Breast epithelium (tissue), 4 donors: ENCODE measurements at regions not wholly inside any gene's neighbourhood (a gene's known extent, or its start where the extent isn't known, plus 50 kb on each side); places are given as distances from the start of the nearest gene placed in this dataset.

Source experiments
- DNase-seq, 2 donors: peaks; one replicate each; pipeline ENCODE4 v3.0.0-alpha.2; 2019; ENCODE audit warnings: low spot score in 2 of 2
- H3K27ac ChIP-seq, 2 donors: fragments of 200-600 bp; sonication (generic) in 1 of 2; one replicate each; pipeline ENCODE4 v1.5.1; 2016 to 2019; ENCODE audit warnings: mild to moderate bottlenecking in 1 of 2
- H3K27me3 ChIP-seq, 2 donors: fragments of 200-600 bp; sonication (generic) in 1 of 2; one replicate each; pipeline versions ENCODE4 v1.5.1 to v1.6.0; 2017 to 2019; ENCODE audit warnings: control low read depth in 1 of 2, mild to moderate bottlenecking in 1 of 2
- H3K36me3 ChIP-seq: fragments of 200-600 bp; one replicate; pipeline ENCODE4 v1.5.1; 2019
- H3K4me1 ChIP-seq, 2 donors: fragments of 200-600 bp; sonication (generic); one replicate each; pipeline ENCODE4 v1.5.1; 2016 to 2019; ENCODE audit warnings: control low read depth in 1 of 2
- H3K4me3 ChIP-seq, 3 donors: fragments of 200-600 bp; sonication (generic); 1 replicate in 2 of 3; 2 replicates in 1 of 3; pipeline ENCODE4 v1.5.1; 2016 to 2019; ENCODE audit warnings: mild to moderate bottlenecking in 3 of 3, moderate library complexity in 2 of 3
- H3K9me3 ChIP-seq, 2 donors: fragments of 200-600 bp; sonication (generic) in 1 of 2; one replicate each; pipeline ENCODE4 v1.5.1; 2016 to 2019; ENCODE audit warnings: control low read depth in 1 of 2
- POLR2A ChIP-seq: fragments of 450-650 bp; IDR thresholded peaks from one replicate; pipeline ENCODE4 v1.6.1; 2016; ENCODE audit warnings: antibody characterized with exemption, mild to moderate bottlenecking, moderate library complexity
- POLR2AphosphoS5 ChIP-seq, 3 donors: sonication (generic); formaldehyde crosslinking; IDR thresholded peaks; one replicate each; pipeline ENCODE4 v1.6.1; 2017; ENCODE audit warnings: antibody characterized with exemption in 3 of 3
- intact Hi-C: fragments of 100-400 bp; cut with DNase I; formaldehyde crosslinking; loops from one replicate; pipeline ENCODE4 v1.15.1; 2023; ENCODE audit warnings: low total_unique reads
- TF ChIP-seq, protein P1 (sequence below), 3 donors: fragments of 450-650 bp; IDR thresholded peaks; one replicate each; pipeline ENCODE4 v1.5.1; 2016 to 2017; ENCODE audit warnings: antibody characterized with exemption in 3 of 3, mild to moderate bottlenecking in 3 of 3, moderate library complexity in 3 of 3

DNA sequence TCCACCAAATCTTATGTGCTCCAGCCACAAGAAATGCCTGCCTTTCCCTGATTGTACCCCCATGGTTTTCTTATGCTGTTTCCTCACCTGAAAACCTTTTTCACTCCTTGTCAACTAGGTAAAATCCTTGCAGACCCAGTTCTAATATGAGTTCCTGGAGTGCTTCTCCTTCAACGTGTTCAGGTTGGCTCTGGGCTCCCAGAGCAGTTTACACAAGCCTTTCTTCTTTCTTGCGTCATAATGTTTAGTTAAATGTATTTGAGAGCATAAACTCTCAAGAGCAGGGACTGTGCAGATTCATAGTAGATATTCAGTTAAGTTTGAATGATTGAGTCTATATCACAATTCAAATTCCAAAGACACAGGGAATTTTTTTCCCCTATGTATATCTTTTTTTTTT is 484.8 kb upstream of the CCDC196 start:
- intact Hi-C loops, result no loop called here
- no peaks in the 10 kb centered on the region for H3K36me3 ChIP-seq
- no peak overlapping the region for H3K27ac ChIP-seq
- no peak for DNase-seq
- no peak overlapping the region for H3K4me3 ChIP-seq
- H3K27me3 ChIP-seq, result no peaks in the 10 kb centered on the region
- H3K9me3 ChIP-seq, result peaks cover 6 to 12% of the 10 kb centered on the region in 2 donors
- TF ChIP-seq POLR2AphosphoS5 (IDR thresholded peaks at IDR 0.05), result no peak
- TF ChIP-seq, protein P1, sequence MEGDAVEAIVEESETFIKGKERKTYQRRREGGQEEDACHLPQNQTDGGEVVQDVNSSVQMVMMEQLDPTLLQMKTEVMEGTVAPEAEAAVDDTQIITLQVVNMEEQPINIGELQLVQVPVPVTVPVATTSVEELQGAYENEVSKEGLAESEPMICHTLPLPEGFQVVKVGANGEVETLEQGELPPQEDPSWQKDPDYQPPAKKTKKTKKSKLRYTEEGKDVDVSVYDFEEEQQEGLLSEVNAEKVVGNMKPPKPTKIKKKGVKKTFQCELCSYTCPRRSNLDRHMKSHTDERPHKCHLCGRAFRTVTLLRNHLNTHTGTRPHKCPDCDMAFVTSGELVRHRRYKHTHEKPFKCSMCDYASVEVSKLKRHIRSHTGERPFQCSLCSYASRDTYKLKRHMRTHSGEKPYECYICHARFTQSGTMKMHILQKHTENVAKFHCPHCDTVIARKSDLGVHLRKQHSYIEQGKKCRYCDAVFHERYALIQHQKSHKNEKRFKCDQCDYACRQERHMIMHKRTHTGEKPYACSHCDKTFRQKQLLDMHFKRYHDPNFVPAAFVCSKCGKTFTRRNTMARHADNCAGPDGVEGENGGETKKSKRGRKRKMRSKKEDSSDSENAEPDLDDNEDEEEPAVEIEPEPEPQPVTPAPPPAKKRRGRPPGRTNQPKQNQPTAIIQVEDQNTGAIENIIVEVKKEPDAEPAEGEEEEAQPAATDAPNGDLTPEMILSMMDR (IDR thresholded peaks at IDR 0.05), result no peak
- no peak for TF ChIP-seq POLR2A
- H3K4me1 ChIP-seq, result no peaks in the 10 kb centered on the region

DNA sequence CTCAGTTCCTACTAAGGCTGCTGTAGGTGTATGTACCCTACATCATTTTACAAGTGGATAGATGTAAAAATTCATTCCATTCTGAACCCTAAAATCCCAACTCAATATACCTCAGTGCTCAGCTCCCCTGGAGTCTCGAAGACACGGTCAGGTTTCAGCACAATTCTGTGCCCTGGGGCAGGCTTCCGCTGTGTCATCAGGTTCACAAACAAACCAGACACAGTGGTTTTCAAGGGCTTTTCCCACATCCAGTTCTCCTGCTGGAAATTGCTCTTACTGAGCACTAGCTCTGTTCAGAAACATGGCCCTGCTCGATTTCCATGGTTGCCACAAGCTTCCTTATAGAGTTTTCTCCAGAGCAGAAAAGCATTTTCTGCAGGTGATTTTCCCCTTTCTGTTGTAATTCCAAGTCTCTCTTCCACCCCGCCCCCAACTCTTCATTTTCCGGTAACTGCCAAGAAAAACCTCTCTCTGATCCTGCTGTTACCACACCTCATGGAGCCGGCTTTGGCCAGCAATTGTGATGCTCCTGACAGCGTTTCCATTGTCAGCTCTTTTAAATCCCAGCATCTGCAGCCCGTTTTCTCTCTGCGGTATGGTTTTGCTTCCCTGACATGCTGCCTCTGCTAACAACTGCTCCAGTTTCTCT is 483.0 kb upstream of the CCDC196 start:
- DNase-seq, result no peak
- intact Hi-C loops, result no loop called here

DNA sequence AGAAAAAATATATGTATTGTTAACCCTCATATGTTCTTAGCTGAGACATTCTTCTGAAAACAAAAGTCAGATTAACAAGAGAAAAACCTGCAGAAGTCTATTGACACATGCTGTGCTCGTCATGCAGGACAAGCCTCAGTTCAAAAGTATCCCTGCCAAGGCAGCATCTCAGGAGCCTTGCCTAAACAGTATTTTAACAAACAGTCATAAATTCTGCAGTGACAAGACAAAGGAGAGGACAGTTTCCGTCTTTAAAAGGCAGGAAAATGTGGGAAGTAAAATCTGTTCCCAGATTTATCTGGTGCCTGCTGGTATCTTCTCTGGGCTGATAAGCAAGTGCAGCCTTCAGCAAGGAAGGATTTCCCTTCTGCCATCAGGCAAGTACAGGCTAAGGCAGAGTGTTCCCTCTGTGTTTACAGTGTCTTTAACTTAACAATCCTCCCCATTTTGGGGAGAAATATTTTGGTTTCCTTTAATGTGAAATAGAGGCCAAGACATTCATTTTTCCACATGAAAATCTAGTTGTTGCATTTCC is 480.2 kb upstream of the CCDC196 start:
- DNase-seq, result no peak
- TF ChIP-seq, protein P1 (IDR thresholded peaks at IDR 0.05), result no peak
- no peak for TF ChIP-seq POLR2A
- no peak for TF ChIP-seq POLR2AphosphoS5 (IDR thresholded peaks at IDR 0.05)
- no peak overlapping the region for H3K27ac ChIP-seq
- no peaks in the 10 kb centered on the region for H3K4me1 ChIP-seq
- no peaks in the 10 kb centered on the region for H3K36me3 ChIP-seq
- intact Hi-C loops, result no loop called here
- no peaks in the 10 kb centered on the region for H3K27me3 ChIP-seq
- no peak overlapping the region for H3K4me3 ChIP-seq
- H3K9me3 ChIP-seq, result no peaks in the 10 kb centered on the region

More for the DNA sequence above, 483.0 kb upstream of the CCDC196 start:
- TF ChIP-seq, protein P1 (IDR thresholded peaks at IDR 0.05), result no peak
- TF ChIP-seq POLR2A (no peak), POLR2AphosphoS5 (IDR thresholded peaks at IDR 0.05) (no peak)
- no peaks in the 10 kb centered on the region for H3K4me1 ChIP-seq
- no peaks in the 10 kb centered on the region for H3K27me3 ChIP-seq
- H3K36me3 ChIP-seq, result no peaks in the 10 kb centered on the region
- peaks cover 6 to 12% of the 10 kb centered on the region in 2 donors for H3K9me3 ChIP-seq
- H3K27ac ChIP-seq, result no peak overlapping the region
- H3K4me3 ChIP-seq, result no peak overlapping the region

DNA sequence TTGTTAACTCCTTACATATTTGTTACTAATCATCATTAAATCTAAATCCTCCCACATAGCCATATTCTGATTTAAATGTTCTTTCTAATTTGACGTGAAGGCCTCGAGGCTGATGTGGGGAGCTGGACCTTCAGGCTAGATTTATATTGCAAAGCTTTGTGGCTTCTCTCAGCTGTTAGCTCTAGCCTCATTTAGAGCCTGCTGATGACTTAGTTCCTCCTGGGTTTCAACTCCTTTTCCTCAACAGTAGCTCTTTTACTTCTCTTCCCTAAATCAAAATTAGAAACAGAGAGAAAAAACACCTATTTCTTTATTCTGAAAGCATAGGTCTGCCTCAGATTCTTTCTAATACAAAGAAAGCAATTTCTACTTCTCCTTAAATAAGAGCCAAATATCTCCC is 477.5 kb upstream of the CCDC196 start:
- no peak overlapping the region for H3K4me3 ChIP-seq
- TF ChIP-seq, protein P1 (IDR thresholded peaks at IDR 0.05), result no peak
- TF ChIP-seq POLR2AphosphoS5 (IDR thresholded peaks at IDR 0.05) (no peak), POLR2A (no peak)
- no peaks in the 10 kb centered on the region for H3K4me1 ChIP-seq
- no peak for DNase-seq
- no peaks in the 10 kb centered on the region for H3K9me3 ChIP-seq
- H3K27ac ChIP-seq, result no peak overlapping the region
- intact Hi-C loops, result no loop called here
- H3K36me3 ChIP-seq, result no peaks in the 10 kb centered on the region
- no peaks in the 10 kb centered on the region for H3K27me3 ChIP-seq

DNA sequence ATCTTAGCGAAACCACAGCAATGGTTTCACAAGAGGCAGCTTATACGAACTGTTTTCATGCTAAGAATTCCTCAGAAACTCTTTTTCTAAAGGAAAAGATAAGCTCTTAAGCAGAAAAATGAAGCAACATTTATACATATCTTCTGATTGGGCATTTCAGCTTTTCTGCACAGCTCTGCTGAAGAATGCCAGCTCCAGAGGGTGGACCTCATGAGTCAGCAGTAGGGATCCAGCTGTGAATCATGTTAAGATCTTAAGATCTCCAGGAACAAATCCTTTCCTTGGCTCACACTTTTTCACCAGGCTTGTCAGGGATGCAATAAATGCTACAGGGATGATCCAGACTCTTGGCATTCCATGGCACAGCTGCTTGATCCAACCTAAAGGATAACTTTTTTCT is 477.1 kb upstream of the CCDC196 start:
- Histone ChIP-seq H3K9me3 (no peaks in the 10 kb centered on the region), H3K27me3 (no peaks in the 10 kb centered on the region), H3K4me1 (no peaks in the 10 kb centered on the region), H3K4me3 (no peak overlapping the region), H3K27ac (no peak overlapping the region), H3K36me3 (no peaks in the 10 kb centered on the region)
- no peak for DNase-seq
- TF ChIP-seq, protein P1 (IDR thresholded peaks at IDR 0.05), result no peak
- TF ChIP-seq POLR2A (no peak), POLR2AphosphoS5 (IDR thresholded peaks at IDR 0.05) (no peak)
- intact Hi-C loops, result no loop called here
